ENCODE measurements at regions not wholly inside any gene's neighbourhood (a gene's known extent, or its start where the extent isn't known, plus 50 kb on each side); places are given as distances from the start of the nearest gene placed in this dataset.
"Not testable (repeated sequence)": the region's sequence is repeated elsewhere in the genome, so short reads cannot be mapped to it uniquely, and the experiment has no call there.

GRCh38 chr7:26988836-26989374, 106.9 kb downstream of the HOXA1 start:
- no peak overlapping the region for H3K4me3 ChIP-seq (ENCODE audit: low read depth, low read length)
- no peak for TF ChIP-seq MYC (IDR thresholded peaks at IDR 0.05; ENCODE audit: low read depth, low read length)
- no peak for DNase-seq (ENCODE audit: low read depth)

GRCh38 chr7:26987338-26987737, 108.5 kb downstream of the HOXA1 start:
- no peak for DNase-seq (ENCODE audit: low read depth)
- TF ChIP-seq MYC (IDR thresholded peaks at IDR 0.05; ENCODE audit: low read depth, low read length) (no peak), CTCF (IDR thresholded peaks at IDR 0.05; ENCODE audit: low read depth, low read length) (no peak)
- no peak overlapping the region for H3K4me3 ChIP-seq (ENCODE audit: low read depth, low read length)

- peak; percentile 11 for DNase-seq (ENCODE audit: low read depth)
- H3K4me3 ChIP-seq (ENCODE audit: low read depth, low read length), result no peak overlapping the region
- TF ChIP-seq POLR2A (IDR thresholded peaks at IDR 0.05; ENCODE audit: extremely low read depth, insufficient read length), result no peak
- TF ChIP-seq CTCF (IDR thresholded peaks at IDR 0.05; ENCODE audit: low read depth, low read length), result no peak
- no peak for TF ChIP-seq MYC (IDR thresholded peaks at IDR 0.05; ENCODE audit: low read depth, low read length)
- no peak for TF ChIP-seq MAX (IDR thresholded peaks at IDR 0.05; ENCODE audit: low read depth, low read length)
Measured at GRCh38 chr7:26978146-26978545, 113.8 kb upstream of the SKAP2 start.

- DNase-seq (ENCODE audit: low read depth), result no peak
- TF ChIP-seq MYC (IDR thresholded peaks at IDR 0.05; ENCODE audit: low read depth, low read length) (no peak), POLR2A (IDR thresholded peaks at IDR 0.05; ENCODE audit: extremely low read depth, insufficient read length) (no peak), CTCF (IDR thresholded peaks at IDR 0.05; ENCODE audit: low read depth, low read length) (no peak), MAX (IDR thresholded peaks at IDR 0.05; ENCODE audit: low read depth, low read length) (no peak)
- no peak overlapping the region for H3K4me3 ChIP-seq (ENCODE audit: low read depth, low read length)
Measured at GRCh38 chr7:26976840-26977239, 112.5 kb upstream of the SKAP2 start.

GRCh38 chr7:26971924-26972323, 107.5 kb upstream of the SKAP2 start:
- DNase-seq (ENCODE audit: low read depth); H3K4me3 ChIP-seq (ENCODE audit: low read depth, low read length): not testable (repeated sequence)

GRCh38 chr7:26965724-26966123, 101.3 kb upstream of the SKAP2 start:
- TF ChIP-seq MYC (IDR thresholded peaks at IDR 0.05; ENCODE audit: low read depth, low read length), result no peak
- TF ChIP-seq CTCF (IDR thresholded peaks at IDR 0.05; ENCODE audit: low read depth, low read length), result no peak
- TF ChIP-seq POLR2A (IDR thresholded peaks at IDR 0.05; ENCODE audit: extremely low read depth, insufficient read length), result no peak
- TF ChIP-seq MAX (IDR thresholded peaks at IDR 0.05; ENCODE audit: low read depth, low read length), result no peak
- H3K4me3 ChIP-seq (ENCODE audit: low read depth, low read length), result no peak overlapping the region
- no peak for DNase-seq (ENCODE audit: low read depth)

- DNase-seq (ENCODE audit: low read depth), result peak; percentile 8
- TF ChIP-seq MAX (IDR thresholded peaks at IDR 0.05; ENCODE audit: low read depth, low read length) (no peak), POLR2A (IDR thresholded peaks at IDR 0.05; ENCODE audit: extremely low read depth, insufficient read length) (no peak)
- no peak overlapping the region for H3K4me3 ChIP-seq (ENCODE audit: low read depth, low read length)
Measured at GRCh38 chr7:26964156-26964808, 99.9 kb upstream of the SKAP2 start.
